GM18867 (cell line): ENCODE measurements at regions not wholly inside any gene's neighbourhood (a gene's known extent, or its start where the extent isn't known, plus 50 kb on each side); places are given as distances from the start of the nearest gene placed in this dataset.
"Not testable (repeated sequence)": the region's sequence is repeated elsewhere in the genome, so short reads cannot be mapped to it uniquely, and the experiment has no call there.

Experiments
- ATAC-seq: cut with Tn5 transposase; IDR thresholded peaks from one replicate; pipeline ENCODE4 v1.9.1; 2021; ENCODE audit warnings: mild to moderate bottlenecking, moderate library complexity; ENCODE audit not compliant: unreplicated experiment

GRCh38 chr12:9312406-9313392 is 104.5 kb upstream of the PZP start:
- ATAC-seq, result not testable (repeated sequence)

- not testable (repeated sequence) for ATAC-seq
These were observed 103.3 kb upstream of the PZP start for GRCh38 chr12:9311454-9311853.

GRCh38 chr12:9310645-9311044 is 102.5 kb upstream of the PZP start:
- ATAC-seq, result not testable (repeated sequence)

GRCh38 chr12:9309749-9310148 is 101.6 kb upstream of the PZP start:
- ATAC-seq, result peak; percentile 67

GRCh38 chr12:9308745-9309144 is 100.5 kb upstream of the PZP start:
- ATAC-seq, result peak; percentile 81

- ATAC-seq, result not testable (repeated sequence)
These were observed 100.0 kb upstream of the PZP start for GRCh38 chr12:9308163-9308562.

GRCh38 chr12:9307255-9307654 is 99.1 kb upstream of the PZP start:
- not testable (repeated sequence) for ATAC-seq

GRCh38 chr12:9306004-9306403 is 97.8 kb upstream of the PZP start:
- not testable (repeated sequence) for ATAC-seq

- ATAC-seq, result not testable (repeated sequence)
These were observed 96.3 kb upstream of the PZP start for GRCh38 chr12:9304540-9304939.

- not testable (repeated sequence) for ATAC-seq
These were observed 87.7 kb upstream of the PZP start for GRCh38 chr12:9295872-9296271.

GRCh38 chr12:9294072-9294620 is 86.0 kb upstream of the PZP start:
- not testable (repeated sequence) for ATAC-seq

GRCh38 chr12:9293391-9293790 is 85.2 kb upstream of the PZP start:
- ATAC-seq, result not testable (repeated sequence)

GRCh38 chr12:9289984-9290383 is 81.8 kb upstream of the PZP start:
- not testable (repeated sequence) for ATAC-seq

GRCh38 chr12:9284724-9285123 is 76.5 kb upstream of the PZP start:
- peak; percentile 13 for ATAC-seq

GRCh38 chr12:9284197-9284596 is 76.0 kb upstream of the PZP start:
- peak; percentile 40 for ATAC-seq

GRCh38 chr12:9283346-9284095 is 75.3 kb upstream of the PZP start:
- ATAC-seq, result peak; percentile 78

GRCh38 chr12:9276990-9277389 is 68.8 kb upstream of the PZP start:
- ATAC-seq, result no peak

- no peak for ATAC-seq
These were observed 65.1 kb upstream of the PZP start for GRCh38 chr12:9273276-9273675.

- ATAC-seq, result no peak
These were observed 63.7 kb upstream of the PZP start for GRCh38 chr12:9271875-9272274.

GRCh38 chr12:9264546-9264945 is 56.4 kb upstream of the PZP start:
- ATAC-seq, result no peak

GRCh38 chr12:9260931-9261330 is 52.7 kb upstream of the PZP start:
- ATAC-seq, result no peak
